GM18517 (cell line): ENCODE measurements at regions not wholly inside any gene's neighbourhood (a gene's known extent, or its start where the extent isn't known, plus 50 kb on each side); places are given as distances from the start of the nearest gene placed in this dataset.
"Not testable (repeated sequence)": the region's sequence is repeated elsewhere in the genome, so short reads cannot be mapped to it uniquely, and the experiment has no call there.

Experiments
- ATAC-seq: cut with Tn5 transposase; IDR thresholded peaks from one replicate; pipeline ENCODE4 v1.9.1; 2021; ENCODE audit warnings: mild to moderate bottlenecking, moderate library complexity; ENCODE audit not compliant: unreplicated experiment

GRCh38 chr10:109426987-109427386 is 496.3 kb downstream of the XPNPEP1 start:
- no peak for ATAC-seq

- no peak for ATAC-seq
These were observed 504.5 kb downstream of the XPNPEP1 start for GRCh38 chr10:109418795-109419194.

GRCh38 chr10:109417803-109418202 is 505.5 kb downstream of the XPNPEP1 start:
- no peak for ATAC-seq

- ATAC-seq, result no peak
These were observed 511.0 kb downstream of the XPNPEP1 start for GRCh38 chr10:109412353-109412752.

GRCh38 chr10:109411917-109412316 is 511.4 kb downstream of the XPNPEP1 start:
- no peak for ATAC-seq

- no peak for ATAC-seq
These were observed 518.0 kb downstream of the XPNPEP1 start for GRCh38 chr10:109405338-109405737.

GRCh38 chr10:109403551-109403950 is 519.8 kb downstream of the XPNPEP1 start:
- no peak for ATAC-seq

- no peak for ATAC-seq
These were observed 529.9 kb downstream of the XPNPEP1 start for GRCh38 chr10:109393425-109393824.

GRCh38 chr10:109386921-109387320 is 536.4 kb downstream of the XPNPEP1 start:
- ATAC-seq, result no peak

- ATAC-seq, result no peak
These were observed 537.2 kb downstream of the XPNPEP1 start for GRCh38 chr10:109386101-109386500.

- ATAC-seq, result no peak
These were observed 544.1 kb downstream of the XPNPEP1 start for GRCh38 chr10:109379186-109379585.

- ATAC-seq, result no peak
These were observed 549.1 kb downstream of the XPNPEP1 start for GRCh38 chr10:109374215-109374614.

GRCh38 chr10:109359316-109359715 is 564.0 kb downstream of the XPNPEP1 start:
- no peak for ATAC-seq

- no peak for ATAC-seq
These were observed 565.0 kb downstream of the XPNPEP1 start for GRCh38 chr10:109358325-109358724.

GRCh38 chr10:109348324-109348723 is 575.0 kb downstream of the XPNPEP1 start:
- ATAC-seq, result no peak

GRCh38 chr10:109343293-109343692 is 580.0 kb downstream of the XPNPEP1 start:
- ATAC-seq, result no peak

- no peak for ATAC-seq
These were observed 581.3 kb downstream of the XPNPEP1 start for GRCh38 chr10:109341986-109342385.

GRCh38 chr10:109328001-109328400 is 595.3 kb downstream of the XPNPEP1 start:
- ATAC-seq, result no peak

GRCh38 chr10:109327266-109327665 is 596.0 kb downstream of the XPNPEP1 start:
- no peak for ATAC-seq

GRCh38 chr10:109324721-109325120 is 598.6 kb downstream of the XPNPEP1 start:
- no peak for ATAC-seq

- no peak for ATAC-seq
These were observed 605.5 kb downstream of the XPNPEP1 start for GRCh38 chr10:109317746-109318366.

GRCh38 chr10:109314016-109314415 is 609.3 kb downstream of the XPNPEP1 start:
- ATAC-seq, result not testable (repeated sequence)

- ATAC-seq, result not testable (repeated sequence)
These were observed 610.8 kb downstream of the XPNPEP1 start for GRCh38 chr10:109312555-109312954.
